Loucy (cell line): ENCODE measurements at regions not wholly inside any gene's neighbourhood (a gene's known extent, or its start where the extent isn't known, plus 50 kb on each side); places are given as distances from the start of the nearest gene placed in this dataset.

Source experiments
- H2AFZ ChIP-seq: fragments of 200-600 bp; sonication (generic); 2 replicates; pipeline ENCODE4 v1.6.0; 2016; ENCODE audit warnings: antibody characterized with exemption, mild to moderate bottlenecking, low read length, moderate library complexity
- H3F3A ChIP-seq: fragments of 200-600 bp; 2 replicates; pipeline ENCODE4 v1.6.0; 2016; ENCODE audit warnings: antibody characterized with exemption, low read depth, mild to moderate bottlenecking
- H3K27me3 ChIP-seq: fragments of 200-600 bp; sonication (generic); 2 replicates; pipeline ENCODE4 v1.6.1; 2014; ENCODE audit warnings: low read length, mild to moderate bottlenecking; ENCODE audit not compliant: insufficient read depth, poor library complexity, severe bottlenecking
- H3K36me3 ChIP-seq: fragments of 200-600 bp; sonication (generic); 2 replicates; pipeline ENCODE4 v1.6.1; 2016; ENCODE audit warnings: low read length; ENCODE audit not compliant: insufficient read depth
- H3K4me1 ChIP-seq: fragments of 200-600 bp; sonication (generic); 2 replicates; pipeline ENCODE4 v1.5.1; 2014; ENCODE audit warnings: low read length, mild to moderate bottlenecking; ENCODE audit not compliant: insufficient read depth, poor library complexity, severe bottlenecking
- H3K4me2 ChIP-seq: fragments of 200-600 bp; sonication (generic); 2 replicates; pipeline ENCODE4 v1.6.0; 2014; ENCODE audit warnings: antibody characterized with exemption, low read length, low read depth, mild to moderate bottlenecking; ENCODE audit not compliant: poor library complexity, severe bottlenecking
- H3K4me3 ChIP-seq: fragments of 200-600 bp; sonication (generic); 2 replicates; pipeline ENCODE4 v1.5.1; 2014; ENCODE audit warnings: low read length, mild to moderate bottlenecking, mixed read lengths; ENCODE audit not compliant: poor library complexity, severe bottlenecking
- H3K79me2 ChIP-seq: fragments of 200-600 bp; sonication (generic); 2 replicates; pipeline ENCODE4 v1.6.1; 2014; ENCODE audit warnings: low read length; ENCODE audit not compliant: insufficient read depth
- H3K9ac ChIP-seq: fragments of 200-600 bp; sonication (generic); 2 replicates; pipeline ENCODE4 v1.6.0; 2014; ENCODE audit warnings: mild to moderate bottlenecking, low read depth, low read length, moderate library complexity; ENCODE audit not compliant: poor library complexity, severe bottlenecking
- H3K9me2 ChIP-seq: fragments of 200-600 bp; sonication (generic); replicated peaks from 2 replicates; pipeline ENCODE4 v1.6.1; 2016; ENCODE audit warnings: low read depth, low read length, mixed read lengths
- H3K9me3 ChIP-seq: fragments of 200-600 bp; sonication (generic); 2 replicates; pipeline ENCODE4 v1.6.1; 2014; ENCODE audit warnings: mild to moderate bottlenecking, antibody characterized with exemption, low read length, low read depth; ENCODE audit not compliant: insufficient read depth
- H4K20me1 ChIP-seq: fragments of 200-600 bp; sonication (generic); 2 replicates; pipeline ENCODE4 v1.6.0; 2014; ENCODE audit warnings: antibody characterized with exemption, low read length, mild to moderate bottlenecking; ENCODE audit not compliant: insufficient read depth, poor library complexity, severe bottlenecking
- CTCF ChIP-seq: fragments of 200-600 bp; sonication (generic); conservative IDR thresholded peaks from 2 replicates; pipeline ENCODE4 v1.5.1; 2014; ENCODE audit warnings: mild to moderate bottlenecking, antibody characterized with exemption, low read length
- EZH2phosphoT487 ChIP-seq: fragments of 200-600 bp; IDR thresholded peaks from 2 replicates; pipeline ENCODE4 v1.6.1; 2018; ENCODE audit warnings: antibody characterized with exemption, mild to moderate bottlenecking, moderate library complexity, borderline replicate concordance

- Histone ChIP-seq H3K36me3 (no peaks in the 10 kb centered on the region), H3K4me2 (no peak overlapping the region), H4K20me1 (no peaks in the 10 kb centered on the region), H3K27me3 (no peaks in the 10 kb centered on the region), H3K9ac (no peak overlapping the region), H3K9me2 (no peaks in the 10 kb centered on the region), H3F3A (no peaks in the 10 kb centered on the region), H3K4me1 (no peaks in the 10 kb centered on the region), H3K79me2 (no peaks in the 10 kb centered on the region), H3K9me3 (no peaks in the 10 kb centered on the region), H3K4me3 (no peak overlapping the region), H2AFZ (no peak overlapping the region)
- TF ChIP-seq CTCF = no peak
- TF ChIP-seq EZH2phosphoT487 = no peak
Measured at GRCh38 chr6:78131521-78131920, 478.7 kb downstream of the MEI4 start.

DNA sequence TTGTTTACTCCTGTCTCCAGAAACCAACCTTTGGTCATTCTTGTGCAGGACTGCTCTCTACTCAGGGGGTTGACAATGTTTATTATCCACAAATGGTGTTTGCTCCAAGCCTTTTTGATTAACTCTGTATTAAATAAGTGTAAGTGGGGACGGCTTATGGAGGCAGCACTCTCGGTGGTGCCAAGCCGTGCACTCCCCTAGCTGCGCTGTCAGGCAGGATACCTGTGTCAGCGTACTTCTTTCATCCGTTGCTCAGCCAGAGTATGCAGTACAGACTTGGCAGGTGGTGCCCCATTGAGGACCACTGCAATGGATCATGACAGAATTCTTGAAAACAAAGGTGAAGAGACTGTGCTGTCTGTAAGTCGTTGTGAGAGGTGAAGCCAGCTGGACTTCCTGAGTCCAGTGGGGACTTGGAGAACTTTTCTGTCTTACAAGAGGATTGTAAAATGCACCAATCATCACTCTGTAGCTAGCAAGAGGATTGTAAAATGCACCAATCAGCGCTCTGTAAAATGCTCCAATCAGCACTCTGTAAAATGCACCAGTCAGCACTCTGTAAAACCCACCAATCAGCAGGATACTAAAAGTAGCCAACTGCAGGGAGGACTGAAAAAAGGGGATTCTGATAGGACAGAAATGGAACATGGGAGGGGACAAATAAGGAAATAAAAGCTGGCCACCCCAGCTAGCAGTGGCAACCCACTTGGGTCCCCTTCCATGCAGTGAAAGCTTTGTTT is 480.0 kb downstream of the MEI4 start:
- H3K9ac ChIP-seq = no peak overlapping the region
- H3K36me3 ChIP-seq = no peaks in the 10 kb centered on the region
- no peak overlapping the region for H3K4me2 ChIP-seq
- H3F3A ChIP-seq = no peaks in the 10 kb centered on the region
- no peak overlapping the region for H2AFZ ChIP-seq
- H3K9me2 ChIP-seq = no peaks in the 10 kb centered on the region
- no peaks in the 10 kb centered on the region for H3K9me3 ChIP-seq
- no peaks in the 10 kb centered on the region for H3K79me2 ChIP-seq
- TF ChIP-seq CTCF (no peak), EZH2phosphoT487 (no peak)
- no peaks in the 10 kb centered on the region for H3K27me3 ChIP-seq
- no peaks in the 10 kb centered on the region for H4K20me1 ChIP-seq
- no peaks in the 10 kb centered on the region for H3K4me1 ChIP-seq
- no peak overlapping the region for H3K4me3 ChIP-seq

DNA sequence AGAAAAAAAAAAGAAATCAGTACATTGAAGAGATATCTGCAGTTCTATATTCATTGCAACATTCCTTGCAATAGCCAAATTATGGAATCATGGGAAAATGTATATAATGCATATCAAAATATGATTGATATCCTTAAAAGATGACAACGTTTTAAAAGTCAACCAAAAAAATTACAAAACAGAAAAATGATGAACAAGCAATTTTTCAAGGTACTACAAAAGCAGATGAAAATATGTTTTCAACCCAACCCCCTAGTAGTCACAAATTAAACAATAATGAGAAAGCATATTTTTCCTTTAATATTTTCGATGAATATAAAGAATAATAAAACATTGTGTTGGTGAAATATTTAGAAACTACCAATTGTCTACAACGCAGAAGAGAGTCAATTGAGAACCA is 497.6 kb downstream of the MEI4 start:
- H4K20me1 ChIP-seq = no peaks in the 10 kb centered on the region
- TF ChIP-seq CTCF = no peak
- no peak for TF ChIP-seq EZH2phosphoT487
- no peak overlapping the region for H3K9ac ChIP-seq
- H3K9me2 ChIP-seq = no peaks in the 10 kb centered on the region
- no peaks in the 10 kb centered on the region for H3K4me1 ChIP-seq
- no peak overlapping the region for H3K4me3 ChIP-seq
- H3F3A ChIP-seq = no peaks in the 10 kb centered on the region
- no peaks in the 10 kb centered on the region for H3K27me3 ChIP-seq
- no peak overlapping the region for H2AFZ ChIP-seq
- no peaks in the 10 kb centered on the region for H3K79me2 ChIP-seq
- H3K4me2 ChIP-seq = no peak overlapping the region
- H3K36me3 ChIP-seq = no peaks in the 10 kb centered on the region
- H3K9me3 ChIP-seq = no peaks in the 10 kb centered on the region
